Tibial artery (tissue), 4 donors: ENCODE measurements at regions not wholly inside any gene's neighbourhood (a gene's known extent, or its start where the extent isn't known, plus 50 kb on each side); places are given as distances from the start of the nearest gene placed in this dataset.

Experiments
- DNase-seq, 2 donors: peaks; one replicate each; pipeline ENCODE4 v3.0.0-alpha.2; 2019
- H3K27ac ChIP-seq, 2 donors: fragments of 200-600 bp; sonication (generic) in 1 of 2; 1 replicate in 1 of 2; 2 replicates in 1 of 2; pipeline ENCODE4 v1.5.1; 2018 to 2019; ENCODE audit warnings: mild to moderate bottlenecking in 1 of 2
- H3K27me3 ChIP-seq, 2 donors: fragments of 200-600 bp; sonication (generic) in 1 of 2; one replicate each; pipeline versions ENCODE4 v1.5.1 to v1.6.0; 2016 to 2019
- H3K36me3 ChIP-seq, 3 donors: fragments of 200-600 bp; sonication (generic) in 2 of 3; one replicate each; pipeline ENCODE4 v1.5.1; 2016 to 2019; ENCODE audit warnings: mild to moderate bottlenecking in 2 of 3
- H3K4me1 ChIP-seq, 4 donors: fragments of 200-600 bp; sonication (generic) in 2 of 4; 1 replicate in 3 of 4; 2 replicates in 1 of 4; pipeline ENCODE4 v1.5.1; 2016 to 2019
- H3K4me3 ChIP-seq, 2 donors: fragments of 200-600 bp; sonication (generic) in 1 of 2; 1 replicate in 1 of 2; 2 replicates in 1 of 2; pipeline ENCODE4 v1.5.1; 2018 to 2019; ENCODE audit warnings: mild to moderate bottlenecking in 2 of 2
- H3K9me3 ChIP-seq, 3 donors: fragments of 200-600 bp; sonication (generic) in 1 of 3; one replicate each; pipeline ENCODE4 v1.5.1; 2016 to 2019
- CTCF ChIP-seq, 2 experiments: fragments of 200-600 bp in 1 of 2; fragments of 450-650 bp in 1 of 2; IDR thresholded peaks; one replicate each; pipeline ENCODE4 v1.5.1; 2017 to 2019; ENCODE audit warnings: antibody characterized with exemption in 2 of 2, mild to moderate bottlenecking in 1 of 2, moderate library complexity in 1 of 2
- intact Hi-C: fragments of 100-400 bp; cut with DNase I; formaldehyde crosslinking; loops from one replicate; pipeline ENCODE4 v1.15.0; 2023; ENCODE audit warnings: low total_unique reads

- Histone ChIP-seq H3K27ac (no peak overlapping the region), H3K4me1 (no peaks in the 10 kb centered on the region), H3K27me3 (no peaks in the 10 kb centered on the region), H3K9me3 (no peaks in the 10 kb centered on the region), H3K36me3 (no peaks in the 10 kb centered on the region), H3K4me3 (no peak overlapping the region)
- no peak for DNase-seq
- intact Hi-C loops = no loop called here
- TF ChIP-seq CTCF (IDR thresholded peaks at IDR 0.05) = no peak
Measured at GRCh38 chr7:115410972-115411686, 489.2 kb downstream of the MDFIC start.

GRCh38 chr7:115410434-115410820, 488.5 kb downstream of the MDFIC start:
- no peaks in the 10 kb centered on the region for H3K9me3 ChIP-seq
- H3K27ac ChIP-seq = no peak overlapping the region
- DNase-seq = no peak
- H3K27me3 ChIP-seq = no peaks in the 10 kb centered on the region
- no peak overlapping the region for H3K4me3 ChIP-seq
- H3K4me1 ChIP-seq = no peaks in the 10 kb centered on the region
- no peaks in the 10 kb centered on the region for H3K36me3 ChIP-seq
- TF ChIP-seq CTCF (IDR thresholded peaks at IDR 0.05) = no peak
- intact Hi-C loops = no loop called here

GRCh38 chr7:115409682-115410433, 488.0 kb downstream of the MDFIC start:
- Histone ChIP-seq H3K4me1 (no peaks in the 10 kb centered on the region), H3K36me3 (no peaks in the 10 kb centered on the region), H3K9me3 (no peaks in the 10 kb centered on the region), H3K27ac (no peak overlapping the region), H3K27me3 (no peaks in the 10 kb centered on the region), H3K4me3 (no peak overlapping the region)
- TF ChIP-seq CTCF (IDR thresholded peaks at IDR 0.05) = no peak
- DNase-seq = no peak
- intact Hi-C loops = no loop called here

- no peak for TF ChIP-seq CTCF (IDR thresholded peaks at IDR 0.05)
Measured at GRCh38 chr7:115406219-115406618, 484.3 kb downstream of the MDFIC start.

GRCh38 chr7:115387137-115387536, 465.2 kb downstream of the MDFIC start:
- H3K4me3 ChIP-seq = no peak overlapping the region
- no peak for DNase-seq
- no peaks in the 10 kb centered on the region for H3K27me3 ChIP-seq
- H3K27ac ChIP-seq = no peak overlapping the region
- no peaks in the 10 kb centered on the region for H3K9me3 ChIP-seq
- no peak for TF ChIP-seq CTCF (IDR thresholded peaks at IDR 0.05)
- intact Hi-C loops = no loop called here
- H3K4me1 ChIP-seq = no peaks in the 10 kb centered on the region
- H3K36me3 ChIP-seq = no peaks in the 10 kb centered on the region

More at GRCh38 chr7:115406219-115406618, 484.3 kb downstream of the MDFIC start:
- H3K27me3 ChIP-seq = no peaks in the 10 kb centered on the region
- H3K4me1 ChIP-seq = no peaks in the 10 kb centered on the region
- H3K9me3 ChIP-seq = no peaks in the 10 kb centered on the region
- no peak overlapping the region for H3K27ac ChIP-seq
- no peak for DNase-seq
- intact Hi-C loops = no loop called here
- no peak overlapping the region for H3K4me3 ChIP-seq
- no peaks in the 10 kb centered on the region for H3K36me3 ChIP-seq
